HG03558 (cell line): ENCODE measurements at regions not wholly inside any gene's neighbourhood (a gene's known extent, or its start where the extent isn't known, plus 50 kb on each side); places are given as distances from the start of the nearest gene placed in this dataset.
"Not testable (repeated sequence)": the region's sequence is repeated elsewhere in the genome, so short reads cannot be mapped to it uniquely, and the experiment has no call there.

ENCODE experiments used
- ATAC-seq: cut with Tn5 transposase; IDR thresholded peaks from one replicate; pipeline ENCODE4 v1.9.1; 2021; ENCODE audit warnings: moderate number of reproducible peaks; ENCODE audit not compliant: unreplicated experiment; ENCODE audit errors: extremely low read depth

DNA sequence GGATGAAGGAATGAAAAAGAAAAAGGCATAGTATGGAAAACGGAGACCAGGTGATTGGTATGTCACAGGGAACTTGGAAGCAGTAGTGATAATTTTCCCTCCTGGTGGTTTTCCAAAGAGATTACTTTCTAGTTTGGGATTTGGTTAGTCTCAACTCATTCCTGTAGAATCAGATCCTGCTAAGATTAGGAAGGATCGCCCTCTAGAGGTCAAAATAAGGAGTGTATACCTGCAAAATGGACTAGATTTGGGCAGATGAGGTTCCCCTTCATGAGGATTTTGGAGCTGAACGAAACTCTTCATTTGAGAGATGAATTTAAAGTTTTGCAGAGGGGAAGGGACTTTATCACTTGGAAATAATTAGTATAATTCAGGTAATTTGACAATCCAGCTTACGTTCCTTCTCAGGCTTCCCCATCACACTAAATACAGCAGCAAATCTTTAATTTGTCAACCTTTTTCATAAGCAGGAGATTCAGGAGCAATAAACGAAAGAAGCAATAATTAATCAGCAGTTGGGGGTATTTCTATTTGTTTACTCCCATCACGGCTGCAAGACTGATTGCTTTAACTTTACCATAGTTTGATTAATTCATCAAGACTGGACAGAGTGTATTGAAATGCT, 65.2 kb downstream of the CCDC195 start:
- ATAC-seq = no peak

DNA sequence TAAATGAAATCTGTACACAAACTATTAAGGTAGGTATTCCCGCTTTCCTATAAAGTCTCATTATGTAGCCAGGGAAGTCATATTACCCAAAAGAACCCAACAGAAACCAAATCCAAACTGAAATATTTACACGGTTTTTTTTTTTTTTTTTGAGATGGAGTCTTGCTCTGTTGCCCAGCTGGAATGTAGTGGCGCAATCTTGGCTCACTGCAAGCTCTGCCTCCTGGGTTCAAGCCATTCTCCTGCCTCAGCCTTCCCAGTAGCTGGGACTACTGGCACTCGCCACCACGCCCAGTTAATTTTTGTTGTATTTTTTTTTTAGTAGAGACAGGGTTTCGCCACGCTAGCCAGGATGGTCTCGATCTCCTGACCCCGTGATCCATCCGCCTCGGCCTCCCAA, 62.5 kb upstream of the CUL3 start:
- ATAC-seq = not testable (repeated sequence)

DNA sequence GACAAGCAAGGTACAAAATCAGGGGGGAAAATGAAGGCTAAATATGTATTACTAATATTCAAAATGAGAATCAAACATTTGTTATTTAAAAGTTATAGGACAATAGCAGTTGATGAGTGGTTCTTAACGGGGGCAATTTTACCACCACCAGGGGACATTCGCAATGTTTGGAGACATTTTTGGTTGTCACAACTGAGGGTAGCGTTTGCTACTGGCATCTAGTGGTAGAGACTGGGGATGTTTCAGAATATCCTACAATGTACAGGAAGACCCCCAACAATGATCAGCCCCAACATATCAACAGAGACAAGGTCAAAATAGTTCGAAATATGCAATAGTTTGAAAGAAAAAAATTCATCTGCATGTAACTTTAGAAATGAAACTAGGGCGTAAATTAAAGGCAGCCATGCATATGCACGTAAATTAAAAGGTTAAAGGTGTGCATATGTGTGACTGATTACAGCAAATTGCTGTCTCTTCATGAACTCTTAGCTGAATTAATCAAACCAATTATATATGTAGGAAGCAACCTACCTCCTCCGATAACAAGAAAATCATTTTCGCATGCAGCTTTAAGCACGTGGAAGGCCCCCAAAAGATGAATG, 61.2 kb upstream of the CUL3 start:
- no peak for ATAC-seq

DNA sequence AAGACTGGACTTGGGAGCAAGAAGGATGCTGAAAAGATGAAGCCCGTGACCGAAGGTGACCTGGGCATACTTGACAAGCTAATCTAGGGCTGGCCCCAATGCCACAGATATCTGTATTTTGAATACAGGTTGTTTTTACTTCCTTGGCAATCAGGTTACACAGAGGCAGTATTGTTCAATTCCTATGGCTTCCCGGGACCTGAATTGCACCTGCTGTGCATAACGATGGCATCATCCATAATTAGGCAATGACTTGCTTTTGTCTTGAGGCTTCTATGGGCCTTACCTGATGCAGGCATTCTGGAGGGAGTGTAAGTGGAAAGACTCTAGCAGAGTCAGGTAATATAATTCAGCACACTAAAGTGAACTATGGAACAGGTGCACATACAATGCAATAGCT, 60.6 kb upstream of the CUL3 start:
- no peak for ATAC-seq

DNA sequence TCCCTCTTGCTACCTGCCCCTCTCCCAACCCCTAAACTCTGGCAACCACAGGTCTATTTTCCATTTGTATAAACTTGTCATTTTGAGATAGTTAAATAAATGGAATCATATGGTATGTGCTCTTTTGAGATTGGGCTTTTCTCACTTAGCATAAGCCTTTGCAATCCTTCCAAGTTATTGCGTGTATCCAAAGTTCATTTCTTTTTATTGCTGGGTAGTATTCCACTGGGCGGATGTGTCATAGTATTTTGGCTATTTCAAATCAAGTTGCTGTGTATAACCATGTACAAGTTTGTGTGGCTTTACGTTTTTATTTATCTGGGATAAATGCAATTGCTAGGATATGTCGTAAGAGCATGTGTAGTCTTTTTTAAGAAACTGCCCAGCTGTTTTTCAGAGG, 55.5 kb upstream of the CUL3 start:
- ATAC-seq = no peak

DNA sequence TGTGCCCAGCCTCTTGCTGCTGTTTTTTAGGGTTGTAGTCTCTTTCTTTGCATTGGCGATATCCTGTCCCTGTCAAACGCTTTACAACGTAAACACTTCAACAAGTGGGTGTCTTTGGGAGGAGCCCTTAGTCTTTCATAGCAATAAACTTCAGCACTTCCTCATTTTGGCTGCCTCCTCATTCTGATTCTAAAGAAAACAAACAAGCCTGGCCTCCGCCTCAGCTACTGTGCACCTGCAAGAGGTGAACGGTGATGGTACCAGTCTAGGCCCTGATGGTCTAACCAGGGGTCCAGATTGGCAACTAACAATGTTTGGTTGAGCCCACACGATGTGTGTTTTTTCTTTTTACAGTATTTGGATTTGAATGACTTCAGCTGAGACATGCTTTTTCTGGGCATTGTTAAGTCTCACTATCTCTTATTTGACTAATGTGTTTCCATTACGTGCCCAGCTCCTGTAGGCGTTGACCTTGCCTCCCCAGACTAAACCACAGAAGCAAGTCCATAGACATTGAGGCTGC, 53.2 kb upstream of the CUL3 start:
- ATAC-seq = peak; percentile 69
